ENCODE measurements at regions not wholly inside any gene's neighbourhood (a gene's known extent, or its start where the extent isn't known, plus 50 kb on each side); places are given as distances from the start of the nearest gene placed in this dataset.
A peak's percentile ranks its signal among the peaks of the same experiment; 100 is the strongest.

DNA sequence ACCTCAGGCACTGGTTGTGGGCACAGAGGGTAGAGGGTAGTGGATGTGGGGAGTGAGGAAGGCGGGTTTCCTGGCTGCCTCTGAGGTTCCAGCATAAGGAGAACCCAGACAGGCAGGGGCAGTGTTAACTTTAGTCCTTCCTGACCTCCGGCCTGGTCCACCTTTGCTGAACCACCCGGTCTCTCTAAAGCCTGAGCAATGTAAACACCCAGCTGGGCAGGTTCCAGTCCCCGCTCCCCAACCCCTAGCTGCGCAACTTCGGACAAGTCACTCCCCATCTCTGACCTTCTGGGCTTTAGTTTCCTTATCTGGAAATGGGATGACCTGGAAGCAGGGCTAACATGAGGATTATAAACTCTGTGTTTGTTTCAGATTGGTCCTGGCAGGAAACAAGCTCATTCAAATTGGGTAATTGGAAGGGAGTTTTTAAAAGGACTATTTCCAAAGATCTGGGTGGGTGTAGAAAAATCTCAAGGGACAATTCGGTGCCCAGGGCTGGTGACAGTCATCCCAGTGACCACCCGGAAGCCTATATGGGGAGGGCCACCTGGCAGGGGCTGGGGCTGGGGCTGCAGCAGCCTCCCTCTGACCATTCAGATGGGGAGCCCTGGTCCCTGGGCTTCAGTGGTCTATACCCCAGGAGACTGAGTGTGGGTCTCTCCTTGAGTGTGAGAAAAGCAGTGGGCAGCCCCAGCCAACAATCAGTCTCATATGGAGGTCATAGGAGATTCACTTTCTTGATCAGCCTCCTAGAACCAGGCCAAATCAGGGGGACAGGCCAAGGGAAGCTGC is 108.3 kb upstream of the SYT13 start (continued):
- TF ChIP-seq ZNF362 (CRISPR knock-in tag; IDR thresholded peaks at IDR 0.05; ENCODE audit: borderline replicate concordance): no peak
- TF ChIP-seq FOXO4 (CRISPR knock-in tag; conservative IDR thresholded peaks at IDR 0.05): no peak
- no peak for TF ChIP-seq FOXC1 (CRISPR knock-in tag; IDR thresholded peaks at IDR 0.05; ENCODE audit: borderline replicate concordance)
- no peak for TF ChIP-seq ZNF329 (CRISPR knock-in tag; IDR thresholded peaks at IDR 0.05; ENCODE audit: low read depth)
- TF ChIP-seq MIXL1 (CRISPR knock-in tag; IDR thresholded peaks at IDR 0.05): peak; percentile 30; the same call in 1 of the 2 replicates
- no peak for TF ChIP-seq SIN3A (IDR thresholded peaks at IDR 0.05; ENCODE audit: borderline replicate concordance, low read depth, low read length)
- no peak for TF ChIP-seq ZNF800 (CRISPR knock-in tag; IDR thresholded peaks at IDR 0.05)
- TF ChIP-seq HDAC2 (CRISPR knock-in tag; IDR thresholded peaks at IDR 0.05): peak; percentile 63
- no peak for TF ChIP-seq DMAP1 (CRISPR knock-in tag; IDR thresholded peaks at IDR 0.05)
- no peak for TF ChIP-seq GTF3A (CRISPR knock-in tag; conservative IDR thresholded peaks at IDR 0.05)
- TF ChIP-seq SMAD9 (CRISPR knock-in tag; IDR thresholded peaks at IDR 0.05): no peak
- TF ChIP-seq, protein P1, sequence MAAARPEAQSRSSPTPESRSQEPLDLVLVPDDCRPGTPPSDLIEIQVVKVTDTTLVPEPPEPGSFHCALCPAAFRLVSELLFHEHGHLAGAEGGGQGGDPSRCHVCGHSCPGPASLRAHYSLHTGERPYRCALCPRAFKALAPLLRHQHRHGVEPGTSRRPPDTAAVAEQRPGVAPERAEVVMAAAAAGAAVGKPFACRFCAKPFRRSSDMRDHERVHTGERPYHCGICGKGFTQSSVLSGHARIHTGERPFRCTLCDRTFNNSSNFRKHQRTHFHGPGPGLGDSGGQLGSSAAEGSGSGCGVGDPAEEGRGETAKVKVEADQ (CRISPR knock-in tag; IDR thresholded peaks at IDR 0.05; ENCODE audit: borderline replicate concordance): no peak
- TF ChIP-seq SPEN (CRISPR knock-in tag; IDR thresholded peaks at IDR 0.05; ENCODE audit: low read depth): 0 out of 2 replicates have a peak, but pooled peaks have one; percentile 27
- TF ChIP-seq ZSCAN29 (CRISPR knock-in tag; conservative IDR thresholded peaks at IDR 0.05): 0 out of 2 replicates have a peak, but pooled peaks have one; percentile 29
- no peak for TF ChIP-seq ZFYVE20 (CRISPR knock-in tag; IDR thresholded peaks at IDR 0.05; ENCODE audit: borderline replicate concordance, low read depth)
- peak; percentile 47; the same call in 1 of the 2 replicates for TF ChIP-seq BCL6 (CRISPR knock-in tag; IDR thresholded peaks at IDR 0.05)
- peak; percentile 31; the same call in 1 of the 2 replicates for TF ChIP-seq AHDC1 (CRISPR knock-in tag; IDR thresholded peaks at IDR 0.05; ENCODE audit: borderline replicate concordance)
- TF ChIP-seq HHEX (CRISPR knock-in tag; IDR thresholded peaks at IDR 0.05): no peak
- no peak for TF ChIP-seq ZNF790 (CRISPR knock-in tag; IDR thresholded peaks at IDR 0.05; ENCODE audit: borderline replicate concordance)
